ENCODE measurements at regions not wholly inside any gene's neighbourhood (a gene's known extent, or its start where the extent isn't known, plus 50 kb on each side); places are given as distances from the start of the nearest gene placed in this dataset.

DNA sequence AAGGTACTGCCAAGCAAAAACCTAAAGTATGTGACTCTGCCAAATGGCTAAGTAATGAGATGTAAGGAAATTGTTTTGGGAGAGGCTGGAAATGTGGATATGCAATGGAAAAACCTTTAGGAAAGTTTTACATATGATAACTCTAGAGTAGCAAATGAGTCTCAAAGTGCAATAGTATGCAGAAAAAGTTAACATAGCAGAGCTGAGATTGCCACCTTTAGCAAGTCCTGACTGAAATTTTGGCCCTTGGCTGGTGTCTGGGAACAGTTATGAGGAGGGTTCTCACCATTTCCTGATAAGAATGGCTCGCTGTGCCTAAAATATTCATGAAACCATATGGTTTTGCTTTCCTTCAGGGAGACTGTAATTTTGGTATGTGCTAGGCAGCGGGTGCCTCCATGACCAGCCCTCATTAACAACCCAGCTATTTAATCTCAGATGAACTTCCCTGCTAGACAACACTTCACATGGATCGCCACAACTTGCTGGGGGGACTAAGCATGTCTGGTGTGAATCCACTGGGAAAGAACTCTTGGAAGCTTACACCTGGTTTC lies 72.3 kb upstream of the ERBB4 start:
- DNase-seq (ENCODE audit: low read depth): no peak

GRCh38 chr2:212609479-212609878 lies 70.9 kb upstream of the ERBB4 start:
- no peak for DNase-seq (ENCODE audit: low read depth)

DNA sequence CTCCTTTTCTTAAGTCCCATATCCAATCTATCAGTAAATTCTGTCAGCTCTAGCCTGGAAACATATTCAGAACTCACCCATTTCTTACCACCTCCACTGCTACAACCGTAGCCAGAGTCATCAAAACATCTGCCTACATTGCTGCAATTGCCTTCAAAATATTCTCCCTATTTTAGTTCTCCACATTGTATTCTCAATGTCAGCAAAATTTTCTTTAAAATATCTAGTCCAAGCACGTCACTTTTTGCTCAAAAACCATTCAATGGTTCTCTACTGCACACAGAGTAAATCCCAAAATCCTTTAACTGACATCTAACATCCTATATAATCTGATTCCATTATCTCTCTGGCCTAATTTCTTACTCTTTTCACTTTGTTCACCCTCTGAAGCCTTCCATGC lies 68.5 kb upstream of the ERBB4 start:
- DNase-seq (ENCODE audit: low read depth): no peak

DNA sequence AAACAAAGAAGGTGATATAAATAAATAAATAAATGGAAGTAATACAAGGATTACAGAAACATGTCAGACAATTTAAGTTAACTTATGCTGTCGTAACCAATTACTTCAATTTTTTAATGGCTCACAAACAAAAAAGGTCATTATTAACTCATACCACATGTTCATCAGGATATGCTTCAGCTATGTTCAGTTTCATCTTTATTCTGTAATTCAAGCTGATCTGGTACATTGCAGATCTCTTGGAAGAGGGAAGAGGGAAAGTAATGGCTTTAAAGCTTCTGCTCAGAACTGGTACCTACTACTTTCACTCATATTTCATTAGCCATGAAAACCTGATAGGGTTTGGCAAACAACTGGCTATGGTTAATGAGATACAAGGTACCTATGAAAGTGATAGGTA lies 67.6 kb upstream of the ERBB4 start:
- DNase-seq (ENCODE audit: low read depth): no peak

- no peak for DNase-seq (ENCODE audit: low read depth)
Observed at GRCh38 chr2:212596688-212597087, 58.1 kb upstream of the ERBB4 start.

DNA sequence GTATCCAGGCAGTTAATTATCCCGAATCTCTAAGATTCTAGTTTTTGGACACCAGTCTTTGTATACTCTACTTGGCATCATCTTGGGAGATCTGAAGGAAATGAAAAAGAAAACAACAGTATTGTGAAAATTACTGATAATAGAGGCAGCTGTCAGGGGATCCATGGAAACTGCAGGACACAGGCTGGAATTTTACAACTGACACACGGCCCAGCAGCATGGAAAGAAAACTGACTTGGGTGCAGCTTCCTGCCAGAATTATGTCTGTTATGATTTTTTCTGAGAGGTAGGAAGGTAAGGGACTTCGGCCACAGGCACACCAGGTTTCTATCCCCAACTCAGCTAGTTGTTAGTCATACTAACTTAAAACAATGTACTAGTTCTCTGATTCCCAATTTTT lies 57.7 kb upstream of the ERBB4 start:
- no peak for DNase-seq (ENCODE audit: low read depth)

- DNase-seq (ENCODE audit: low read depth): no peak
Observed at GRCh38 chr2:212595036-212595654, 56.5 kb upstream of the ERBB4 start.

DNA sequence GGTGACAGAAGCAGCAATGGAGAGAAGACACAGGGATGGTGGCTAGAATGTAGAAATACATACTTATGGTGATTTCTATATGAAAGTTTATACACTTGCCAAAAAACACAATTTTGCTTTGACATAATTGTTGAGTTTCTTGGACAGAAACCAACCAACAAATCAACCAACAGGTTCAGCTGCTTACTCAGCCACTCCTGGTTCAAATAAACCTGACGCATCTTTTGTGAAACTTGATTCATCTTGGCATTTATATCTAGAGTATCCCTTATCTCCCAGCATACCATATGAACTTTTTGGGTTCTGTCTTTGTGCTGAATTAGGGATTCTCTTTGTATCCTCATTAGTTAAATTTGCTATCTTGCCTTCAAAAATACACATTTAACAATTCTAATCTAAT lies 54.1 kb upstream of the ERBB4 start:
- DNase-seq (ENCODE audit: low read depth): no peak
